B cell (primary cell): ENCODE measurements at regions not wholly inside any gene's neighbourhood (a gene's known extent, or its start where the extent isn't known, plus 50 kb on each side); places are given as distances from the start of the nearest gene placed in this dataset.

Experiments
- ATAC-seq: fragments of 200-7000 bp; cut with Tn5 transposase; one replicate; pipeline ENCODE4 v1.10.0; 2021; ENCODE audit warnings: low read depth, mild to moderate bottlenecking, moderate number of reproducible peaks, moderate library complexity
- CTCF ChIA-PET: fragments of 350-600 bp; sonication (Branson Sonifier 250); formaldehyde crosslinking; loops from one replicate; lab custom pipeline; 2021; ENCODE audit warnings: antibody characterized with exemption, inconsistent platforms; lab: Charles Lee
- POLR2A ChIA-PET: fragments of 350-600 bp; sonication (Branson Sonifier 250); formaldehyde crosslinking; loops from one replicate; lab custom pipeline; 2021; ENCODE audit warnings: antibody characterized with exemption; lab: Charles Lee
- DNase-seq: peaks from one replicate; pipeline ENCODE4 v3.0.0; 2013
- H2AFZ ChIP-seq: 2 replicates; pipeline ENCODE4 v1.6.1; 2012; ENCODE audit warnings: mild to moderate bottlenecking, low read depth, low read length; ENCODE audit not compliant: insufficient read depth, poor library complexity, severe bottlenecking
- H3K27ac ChIP-seq, 2 donors: 1 replicate in 1 of 2; 2 replicates in 1 of 2; pipeline ENCODE4 v1.5.1; 2012 to 2013; ENCODE audit warnings: low read length in 2 of 2, mild to moderate bottlenecking in 2 of 2, moderate library complexity in 1 of 2
- H3K27me3 ChIP-seq, 4 experiments: fragments of 200-600 bp in 1 of 4; sonication (generic) in 1 of 4; replicated peaks in 1 of 4; 1 replicate in 2 of 4; 2 replicates in 2 of 4; pipeline versions ENCODE4 v1.6.1 to v1.7.0; 2013 to 2016; ENCODE audit warnings: low read length in 3 of 4, mild to moderate bottlenecking in 2 of 4, mixed read lengths in 1 of 4, moderate library complexity in 1 of 4; ENCODE audit not compliant: insufficient read depth in 4 of 4, control insufficient read depth in 3 of 4; ENCODE audit errors: control extremely low read depth in 1 of 4
- H3K36me3 ChIP-seq, 2 experiments: replicated peaks in 1 of 2; 1 replicate in 1 of 2; 2 replicates in 1 of 2; pipeline versions ENCODE4 v1.6.1 to v1.7.1; 2013; ENCODE audit warnings: low read length in 1 of 2; ENCODE audit not compliant: insufficient read depth in 2 of 2, control insufficient read depth in 1 of 2; ENCODE audit errors: control extremely low read depth in 1 of 2, extremely low read depth in 1 of 2
- H3K4me1 ChIP-seq, 2 donors: fragments of 200-600 bp in 1 of 2; sonication (generic) in 1 of 2; 1 replicate in 1 of 2; 2 replicates in 1 of 2; pipeline versions ENCODE4 v1.5.1 to v1.6.1; 2013 to 2017; ENCODE audit warnings: low read length in 2 of 2; ENCODE audit not compliant: control insufficient read depth in 2 of 2, insufficient read depth in 2 of 2
- H3K4me2 ChIP-seq: replicated peaks from 2 replicates; pipeline ENCODE3; 2012; ENCODE audit warnings: mild to moderate bottlenecking, low read depth, low read length; ENCODE audit not compliant: poor library complexity, severe bottlenecking
- H3K4me3 ChIP-seq, 5 experiments: fragments of 200-600 bp in 1 of 5; sonication (generic) in 1 of 5; 1 replicate in 3 of 5; 2 replicates in 2 of 5; pipeline versions ENCODE4 v1.5.1 to v1.7.0; 2011 to 2016; ENCODE audit warnings: low read length in 4 of 5, mild to moderate bottlenecking in 4 of 5, low read depth in 2 of 5, control low read depth in 1 of 5, moderate library complexity in 1 of 5; ENCODE audit not compliant: insufficient read depth in 1 of 5; ENCODE audit errors: control extremely low read depth in 1 of 5, extremely low read depth in 1 of 5
- H3K79me2 ChIP-seq: fragments of 200-600 bp; sonication (generic); one replicate; pipeline ENCODE4 v1.6.0; 2016; ENCODE audit warnings: low read length; ENCODE audit not compliant: control insufficient read depth, insufficient read depth
- H3K9ac ChIP-seq: fragments of 200-600 bp; sonication (generic); 2 replicates; pipeline ENCODE4 v1.6.1; 2017; ENCODE audit warnings: mild to moderate bottlenecking, low read length, moderate library complexity
- H3K9me3 ChIP-seq, 3 donors: one replicate each; pipeline versions ENCODE4 v1.6.1 to v1.7.1; 2013; ENCODE audit warnings: low read length in 2 of 3; ENCODE audit not compliant: control insufficient read depth in 2 of 3, insufficient read depth in 1 of 3; ENCODE audit errors: control extremely low read depth in 1 of 3
- H4K20me1 ChIP-seq: 2 replicates; pipeline ENCODE4 v1.6.0; 2012; ENCODE audit warnings: mild to moderate bottlenecking, low read length; ENCODE audit not compliant: insufficient read depth, control insufficient read depth, poor library complexity, severe bottlenecking
- H3K27ac Mint-ChIP-seq: one replicate; pipeline ENCODE4 v1.8.0; 2021; ENCODE audit warnings: mixed read lengths
- H3K27me3 Mint-ChIP-seq: one replicate; pipeline ENCODE4 v1.8.0; 2021; ENCODE audit warnings: mixed read lengths
- H3K4me1 Mint-ChIP-seq: one replicate; pipeline ENCODE4 v1.8.0; 2021; ENCODE audit warnings: mixed read lengths
- H3K4me3 Mint-ChIP-seq: one replicate; pipeline ENCODE4 v1.8.0; 2021; ENCODE audit warnings: mixed read lengths
- H3K9me3 Mint-ChIP-seq: one replicate; pipeline ENCODE4 v1.8.0; 2022; ENCODE audit warnings: mixed read lengths; ENCODE audit not compliant: insufficient read depth
- CTCF ChIP-seq: fragments of 200-600 bp; IDR thresholded peaks from one replicate; pipeline ENCODE4 v1.8.0; 2022; ENCODE audit warnings: antibody characterized with exemption, mild to moderate bottlenecking
- EZH2 ChIP-seq: IDR thresholded peaks from 2 replicates; pipeline ENCODE4 v1.6.1; 2012; ENCODE audit warnings: borderline replicate concordance, low read depth, mild to moderate bottlenecking, moderate library complexity, low read length; ENCODE audit not compliant: insufficient read depth, poor library complexity, severe bottlenecking
- WGBS: methylation state at CpG from one replicate; pipeline ENCODE4 v1.1.5; 2013; ENCODE audit warnings: missing lambda C conversion rate; ENCODE audit not compliant: insufficient coverage; 5-methylcytosine and 5-hydroxymethylcytosine counted together
- intact Hi-C: fragments of 100-400 bp; cut with micrococcal nuclease; formaldehyde crosslinking; loops from one replicate; pipeline ENCODE4 v1.10.0; 2022

- ChIA-PET POLR2A (no interaction called here), CTCF (no interaction called here)
- no peak overlapping the region for H3K4me3 Mint-ChIP-seq
- DNase-seq (no peak), ATAC-seq (no peak)
- no peaks in the 10 kb centered on the region for H3K79me2 ChIP-seq
- H3K4me3 ChIP-seq: no peak overlapping the region
- H4K20me1 ChIP-seq: no peaks in the 10 kb centered on the region
- no peak overlapping the region for H3K27ac ChIP-seq
- H3K4me2 ChIP-seq: no peak overlapping the region
- H2AFZ ChIP-seq: no peak overlapping the region
- no peaks in the 10 kb centered on the region for H3K9me3 ChIP-seq
- WGBS: 71% methylated on average over 3 of the region's 3 CpGs
- intact Hi-C loops: no loop called here
- H3K9me3 Mint-ChIP-seq: no peaks in the 10 kb centered on the region
- H3K27ac Mint-ChIP-seq: no peak overlapping the region
- no peak overlapping the region for H3K9ac ChIP-seq
- no peaks in the 10 kb centered on the region for H3K27me3 ChIP-seq
- no peaks in the 10 kb centered on the region for H3K4me1 Mint-ChIP-seq
- no peak for TF ChIP-seq CTCF
- no peak for TF ChIP-seq EZH2
- H3K4me1 ChIP-seq: no peaks in the 10 kb centered on the region
- no peaks in the 10 kb centered on the region for H3K36me3 ChIP-seq
- H3K27me3 Mint-ChIP-seq: peaks cover 22% of the 10 kb centered on the region
Observed at GRCh38 chr2:222771832-222772231, 89.0 kb upstream of the ACSL3 start.

GRCh38 chr2:222774941-222775340, 85.9 kb upstream of the ACSL3 start:
- H3K27ac ChIP-seq: no peak overlapping the region
- CTCF ChIA-PET: no interaction called here
- Mint-ChIP-seq H3K4me1 (no peaks in the 10 kb centered on the region), H3K4me3 (no peak overlapping the region), H3K27me3 (peaks cover 22% of the 10 kb centered on the region), H3K27ac (no peak overlapping the region), H3K9me3 (no peaks in the 10 kb centered on the region)
- intact Hi-C loops: no loop called here
- no peak overlapping the region for H3K4me2 ChIP-seq
- H3K9ac ChIP-seq: no peak overlapping the region
- no peaks in the 10 kb centered on the region for H3K79me2 ChIP-seq
- no peak for ATAC-seq
- POLR2A ChIA-PET: no interaction called here
- no peak overlapping the region for H3K4me3 ChIP-seq
- no peak overlapping the region for H2AFZ ChIP-seq
- no peaks in the 10 kb centered on the region for H3K9me3 ChIP-seq
- H3K36me3 ChIP-seq: no peaks in the 10 kb centered on the region
- H3K4me1 ChIP-seq: no peaks in the 10 kb centered on the region
- H4K20me1 ChIP-seq: no peaks in the 10 kb centered on the region
- H3K27me3 ChIP-seq: no peaks in the 10 kb centered on the region
- DNase-seq: no peak
- TF ChIP-seq EZH2 (no peak), CTCF (no peak)
